Activated naive CD8-positive, alpha-beta T cell (primary cell): ENCODE measurements at regions not wholly inside any gene's neighbourhood (a gene's known extent, or its start where the extent isn't known, plus 50 kb on each side); places are given as distances from the start of the nearest gene placed in this dataset.

ENCODE experiments used
- H3K27ac Mint-ChIP-seq: one replicate; pipeline ENCODE4 v1.8.0; 2021; ENCODE audit warnings: mixed read lengths
- H3K27me3 Mint-ChIP-seq: one replicate; pipeline ENCODE4 v1.8.0; 2021; ENCODE audit warnings: mixed read lengths
- H3K36me3 Mint-ChIP-seq: one replicate; pipeline ENCODE4 v1.8.0; 2021; ENCODE audit warnings: mixed read lengths
- H3K4me1 Mint-ChIP-seq: one replicate; pipeline ENCODE4 v1.8.0; 2021; ENCODE audit warnings: low read depth, mixed read lengths
- H3K4me3 Mint-ChIP-seq: one replicate; pipeline ENCODE4 v1.8.0; 2021; ENCODE audit warnings: mild to moderate bottlenecking, mixed read lengths
- H3K9me3 Mint-ChIP-seq: one replicate; pipeline ENCODE4 v1.8.0; 2021; ENCODE audit warnings: low read depth, mixed read lengths

DNA sequence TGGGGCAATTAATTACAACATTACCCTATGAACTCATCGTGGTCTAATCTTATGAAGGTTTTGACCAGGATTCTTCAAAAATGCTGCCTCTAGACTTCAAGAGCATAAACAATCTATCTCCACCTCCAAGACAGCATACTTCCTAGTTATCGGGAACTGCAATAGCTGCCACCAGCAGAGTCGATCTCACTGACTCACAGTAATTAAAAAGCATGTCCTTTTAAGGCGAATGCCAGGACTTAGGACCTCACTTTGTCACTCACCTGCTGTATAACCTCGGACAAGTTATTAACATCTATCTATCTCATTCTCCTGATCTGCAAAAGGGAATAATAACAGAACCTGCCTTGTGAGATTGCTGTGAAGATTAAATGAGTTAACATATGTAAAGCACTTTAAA is 666.0 kb upstream of the COBL start:
- peaks cover 4% of the 10 kb centered on the region for H3K9me3 Mint-ChIP-seq
- no peaks in the 10 kb centered on the region for H3K4me1 Mint-ChIP-seq
- H3K4me3 Mint-ChIP-seq = no peak overlapping the region
- no peak overlapping the region for H3K27ac Mint-ChIP-seq
- H3K27me3 Mint-ChIP-seq = no peaks in the 10 kb centered on the region
- no peaks in the 10 kb centered on the region for H3K36me3 Mint-ChIP-seq

DNA sequence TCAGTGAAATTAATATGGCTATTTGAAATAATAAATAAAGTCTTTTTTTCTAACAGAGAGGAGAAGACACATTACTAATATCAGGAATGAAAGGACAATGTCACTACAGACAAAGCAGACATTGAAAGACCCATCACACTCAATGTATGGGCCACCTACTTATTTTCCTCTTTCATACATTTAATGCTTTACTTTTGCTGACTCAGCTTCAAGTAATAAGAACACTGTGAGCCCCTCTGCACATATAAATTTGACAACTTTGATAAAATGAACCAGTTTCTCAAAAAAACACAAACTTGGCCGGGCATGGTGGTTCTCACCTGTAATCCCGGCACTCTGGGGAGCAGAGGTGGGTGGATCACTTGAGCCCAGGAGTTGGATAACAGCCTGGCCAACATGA is 664.2 kb upstream of the COBL start:
- Mint-ChIP-seq H3K27me3 (no peaks in the 10 kb centered on the region), H3K27ac (no peak overlapping the region), H3K36me3 (no peaks in the 10 kb centered on the region), H3K4me1 (no peaks in the 10 kb centered on the region), H3K9me3 (no peaks in the 10 kb centered on the region), H3K4me3 (no peak overlapping the region)

DNA sequence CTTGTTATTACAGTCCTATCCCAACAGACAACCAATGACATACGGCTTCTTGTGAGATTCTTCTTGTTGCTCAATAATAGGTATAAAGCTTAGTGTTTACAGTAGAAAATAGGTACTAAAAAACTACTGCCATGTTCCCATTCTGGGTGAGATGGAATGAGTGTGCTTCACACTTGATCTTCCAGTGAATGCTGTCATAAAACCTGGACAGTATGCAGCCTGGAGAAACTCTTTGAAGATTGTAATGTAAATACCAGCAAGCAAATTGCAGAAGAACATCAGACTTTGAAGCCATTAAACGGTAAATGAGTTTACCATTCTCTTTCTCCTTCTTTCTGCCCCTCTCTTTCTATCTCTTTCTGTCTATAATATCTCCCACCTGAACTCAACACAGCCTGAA is 663.7 kb upstream of the COBL start:
- Mint-ChIP-seq H3K27me3 (no peaks in the 10 kb centered on the region), H3K27ac (no peak overlapping the region), H3K36me3 (no peaks in the 10 kb centered on the region)

DNA sequence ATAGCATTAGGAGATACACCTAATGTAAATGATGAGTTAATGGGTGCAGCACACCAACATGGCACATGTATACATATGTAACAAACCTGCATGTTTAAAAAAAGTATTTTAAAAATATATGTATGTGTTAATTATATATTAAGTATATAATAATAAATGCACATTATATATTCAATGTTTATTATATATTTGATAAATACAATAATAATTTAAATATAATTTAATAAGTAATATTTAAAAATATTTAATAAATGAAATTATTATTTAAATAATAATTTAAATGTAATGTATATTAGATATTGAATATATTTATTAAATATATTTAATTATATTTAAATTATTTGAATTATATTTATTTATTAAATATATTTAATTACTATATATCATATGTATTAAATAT is 661.3 kb upstream of the COBL start:
- no peaks in the 10 kb centered on the region for H3K27me3 Mint-ChIP-seq
- H3K4me3 Mint-ChIP-seq = no peak overlapping the region
- no peaks in the 10 kb centered on the region for H3K9me3 Mint-ChIP-seq
- no peaks in the 10 kb centered on the region for H3K4me1 Mint-ChIP-seq
- H3K36me3 Mint-ChIP-seq = no peaks in the 10 kb centered on the region
- no peak overlapping the region for H3K27ac Mint-ChIP-seq

More for the DNA sequence above, 663.7 kb upstream of the COBL start:
- no peaks in the 10 kb centered on the region for H3K4me1 Mint-ChIP-seq
- no peaks in the 10 kb centered on the region for H3K9me3 Mint-ChIP-seq
- no peak overlapping the region for H3K4me3 Mint-ChIP-seq

DNA sequence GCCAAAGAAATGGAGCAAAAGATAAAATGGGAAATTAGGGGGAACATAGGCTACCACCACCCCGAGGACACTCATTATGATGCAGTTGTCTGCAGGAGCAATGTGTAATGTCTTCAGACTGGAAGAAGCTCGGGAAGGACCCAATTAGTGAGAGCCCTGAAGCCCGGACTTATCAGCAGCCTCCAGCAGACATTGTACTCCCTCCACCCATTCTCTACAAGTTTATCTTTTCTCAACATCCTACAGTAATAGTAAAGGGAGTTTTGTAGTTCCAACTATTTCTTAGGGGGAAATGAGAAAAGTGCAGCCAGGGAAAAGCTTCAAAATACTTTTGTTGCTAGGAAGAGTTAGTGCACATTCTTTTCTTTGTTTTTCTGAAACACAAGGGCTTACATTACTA is 657.3 kb upstream of the COBL start:
- no peaks in the 10 kb centered on the region for H3K27me3 Mint-ChIP-seq
- no peaks in the 10 kb centered on the region for H3K36me3 Mint-ChIP-seq
- no peak overlapping the region for H3K27ac Mint-ChIP-seq

DNA sequence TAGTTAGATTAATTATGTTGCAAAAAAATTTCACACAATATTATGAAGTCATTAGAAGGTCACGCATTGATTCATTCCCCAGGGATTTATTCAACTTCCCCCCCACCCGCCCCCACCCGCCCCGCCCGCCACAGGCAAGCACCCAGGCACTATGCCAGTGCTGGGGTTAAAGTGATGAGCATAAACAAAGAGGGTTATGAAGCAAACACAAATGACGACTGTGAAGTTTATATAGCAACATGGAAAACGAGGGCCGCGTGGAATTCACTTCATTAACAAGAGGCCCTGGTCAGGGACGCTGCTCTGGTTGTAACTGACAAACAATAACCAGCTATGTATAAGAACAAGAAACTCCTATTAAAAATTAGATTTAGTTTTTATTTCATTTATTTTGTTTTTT is 656.5 kb upstream of the COBL start:
- Mint-ChIP-seq H3K27me3 (no peaks in the 10 kb centered on the region), H3K27ac (no peak overlapping the region), H3K4me1 (no peaks in the 10 kb centered on the region), H3K9me3 (no peaks in the 10 kb centered on the region), H3K36me3 (no peaks in the 10 kb centered on the region), H3K4me3 (no peak overlapping the region)

More for the DNA sequence above, 657.3 kb upstream of the COBL start:
- Mint-ChIP-seq H3K4me3 (no peak overlapping the region), H3K4me1 (no peaks in the 10 kb centered on the region), H3K9me3 (no peaks in the 10 kb centered on the region)

DNA sequence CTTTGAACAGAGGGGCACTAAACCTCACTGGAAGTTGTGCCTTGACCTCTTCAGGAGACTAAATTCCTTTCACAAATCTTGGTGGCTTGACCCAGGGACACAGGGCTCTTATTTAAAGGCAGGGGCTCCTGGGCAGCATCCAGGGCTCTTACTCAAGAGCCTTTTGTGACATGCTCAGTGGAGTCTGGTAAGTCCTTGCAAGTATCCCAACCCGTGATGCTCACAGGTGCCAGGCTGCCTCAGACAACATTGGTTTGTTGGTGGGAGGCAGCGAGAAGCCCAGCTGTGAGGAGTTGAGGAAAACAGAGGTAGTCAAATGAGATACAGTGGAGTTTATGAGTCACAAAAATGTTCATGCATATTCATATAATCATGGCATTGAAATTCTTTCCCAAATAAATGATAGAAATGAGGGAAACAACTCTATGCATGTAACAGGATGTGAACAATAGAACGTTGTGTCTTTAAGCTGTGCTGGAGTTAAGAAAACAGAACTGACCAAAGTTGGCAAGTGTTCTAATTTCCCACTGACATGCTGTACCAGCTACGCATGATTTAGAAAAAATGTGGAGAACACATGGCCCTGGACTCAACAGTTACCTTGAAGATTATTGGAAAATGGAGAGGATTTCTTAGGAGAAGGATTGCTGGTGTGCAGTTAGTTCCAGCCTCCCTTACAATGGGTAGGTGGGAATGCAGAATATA is 654.5 kb upstream of the COBL start:
- H3K4me3 Mint-ChIP-seq = no peak overlapping the region
- no peaks in the 10 kb centered on the region for H3K27me3 Mint-ChIP-seq
- H3K9me3 Mint-ChIP-seq = no peaks in the 10 kb centered on the region
- no peaks in the 10 kb centered on the region for H3K36me3 Mint-ChIP-seq
- no peaks in the 10 kb centered on the region for H3K4me1 Mint-ChIP-seq
- no peak overlapping the region for H3K27ac Mint-ChIP-seq

DNA sequence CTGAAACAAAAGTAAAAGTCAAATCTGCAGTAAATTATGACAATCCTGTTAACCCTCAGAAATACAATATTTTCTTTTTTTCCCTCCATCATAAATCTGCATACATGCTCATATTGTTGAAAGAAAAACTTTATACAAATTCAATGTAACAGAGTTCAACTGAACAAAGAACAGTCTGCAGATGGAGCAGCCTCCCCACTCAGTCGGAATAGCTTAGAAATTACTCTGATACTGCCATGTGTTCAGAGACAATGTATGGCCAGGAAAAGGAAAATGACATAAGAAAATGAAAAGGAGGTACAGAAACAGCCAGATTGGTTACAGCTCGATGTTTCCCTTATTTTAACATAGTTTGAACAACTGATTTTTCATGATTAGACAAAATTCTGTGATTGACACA is 651.9 kb upstream of the COBL start:
- Mint-ChIP-seq H3K27ac (no peak overlapping the region), H3K9me3 (no peaks in the 10 kb centered on the region), H3K27me3 (no peaks in the 10 kb centered on the region), H3K4me3 (no peak overlapping the region), H3K4me1 (no peaks in the 10 kb centered on the region), H3K36me3 (no peaks in the 10 kb centered on the region)

DNA sequence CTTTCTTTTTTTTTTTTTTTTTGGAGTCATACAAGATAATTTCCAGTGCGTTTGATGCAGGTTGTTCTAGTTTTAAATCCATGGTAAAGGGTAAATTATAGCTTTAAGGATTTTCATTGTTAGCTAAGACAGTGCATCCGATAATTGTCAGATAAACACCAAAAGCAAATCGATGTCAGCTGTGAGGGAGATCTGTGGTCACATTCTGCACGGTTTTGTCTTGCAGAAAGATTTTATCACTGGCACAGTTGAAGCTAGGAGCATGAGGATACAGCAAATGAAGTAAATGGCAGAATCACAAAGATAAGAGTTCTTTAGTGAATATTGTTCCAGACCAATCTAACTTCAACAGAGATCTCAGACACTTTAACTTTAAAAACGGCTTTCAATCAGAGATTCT is 648.8 kb upstream of the COBL start:
- Mint-ChIP-seq H3K27ac (no peak overlapping the region), H3K4me1 (no peaks in the 10 kb centered on the region), H3K36me3 (no peaks in the 10 kb centered on the region), H3K27me3 (no peaks in the 10 kb centered on the region), H3K9me3 (no peaks in the 10 kb centered on the region), H3K4me3 (no peak overlapping the region)

DNA sequence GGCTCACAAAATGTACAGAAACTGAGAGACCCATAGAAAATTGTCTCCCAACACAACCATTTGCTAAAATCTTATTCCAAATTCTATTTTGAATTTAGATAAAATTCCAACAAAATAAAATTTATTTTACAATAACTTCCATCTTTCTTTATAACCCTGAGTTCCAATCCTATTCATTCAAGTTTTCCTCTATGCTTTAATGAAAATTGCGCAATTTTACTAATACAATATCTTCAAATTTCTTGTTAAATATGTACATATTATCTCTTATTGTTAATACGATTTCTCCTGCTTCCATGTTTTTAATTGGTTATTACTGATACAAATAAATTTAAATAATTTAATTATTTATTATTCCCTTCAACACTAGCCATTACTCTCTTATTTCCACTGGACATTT is 645.2 kb upstream of the COBL start:
- no peaks in the 10 kb centered on the region for H3K27me3 Mint-ChIP-seq
- H3K9me3 Mint-ChIP-seq = peaks cover 8% of the 10 kb centered on the region
- H3K36me3 Mint-ChIP-seq = no peaks in the 10 kb centered on the region
- no peaks in the 10 kb centered on the region for H3K4me1 Mint-ChIP-seq
- no peak overlapping the region for H3K4me3 Mint-ChIP-seq
- H3K27ac Mint-ChIP-seq = no peak overlapping the region

DNA sequence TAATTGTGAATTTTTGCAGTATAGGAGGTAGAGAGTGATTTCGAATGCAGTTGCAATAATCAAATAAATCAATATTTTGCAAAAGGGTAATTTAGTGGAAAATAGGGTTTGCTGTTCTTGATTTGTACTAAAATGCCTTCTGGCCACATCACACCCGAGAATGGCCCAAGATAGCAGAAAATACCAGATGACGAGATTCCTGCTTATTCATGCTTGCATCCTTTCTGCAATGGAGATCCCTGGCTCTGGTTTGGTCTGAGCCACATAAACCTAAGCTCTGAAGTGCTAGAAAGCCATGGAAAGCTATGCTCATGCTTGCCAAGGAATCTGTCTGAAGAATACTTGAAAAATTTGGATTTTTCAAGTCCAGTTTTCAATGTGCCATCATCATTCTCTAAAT is 634.2 kb upstream of the COBL start:
- H3K36me3 Mint-ChIP-seq = no peaks in the 10 kb centered on the region
- H3K27me3 Mint-ChIP-seq = no peaks in the 10 kb centered on the region
- no peaks in the 10 kb centered on the region for H3K4me1 Mint-ChIP-seq
- H3K9me3 Mint-ChIP-seq = no peaks in the 10 kb centered on the region
- no peak overlapping the region for H3K4me3 Mint-ChIP-seq
- no peak overlapping the region for H3K27ac Mint-ChIP-seq

DNA sequence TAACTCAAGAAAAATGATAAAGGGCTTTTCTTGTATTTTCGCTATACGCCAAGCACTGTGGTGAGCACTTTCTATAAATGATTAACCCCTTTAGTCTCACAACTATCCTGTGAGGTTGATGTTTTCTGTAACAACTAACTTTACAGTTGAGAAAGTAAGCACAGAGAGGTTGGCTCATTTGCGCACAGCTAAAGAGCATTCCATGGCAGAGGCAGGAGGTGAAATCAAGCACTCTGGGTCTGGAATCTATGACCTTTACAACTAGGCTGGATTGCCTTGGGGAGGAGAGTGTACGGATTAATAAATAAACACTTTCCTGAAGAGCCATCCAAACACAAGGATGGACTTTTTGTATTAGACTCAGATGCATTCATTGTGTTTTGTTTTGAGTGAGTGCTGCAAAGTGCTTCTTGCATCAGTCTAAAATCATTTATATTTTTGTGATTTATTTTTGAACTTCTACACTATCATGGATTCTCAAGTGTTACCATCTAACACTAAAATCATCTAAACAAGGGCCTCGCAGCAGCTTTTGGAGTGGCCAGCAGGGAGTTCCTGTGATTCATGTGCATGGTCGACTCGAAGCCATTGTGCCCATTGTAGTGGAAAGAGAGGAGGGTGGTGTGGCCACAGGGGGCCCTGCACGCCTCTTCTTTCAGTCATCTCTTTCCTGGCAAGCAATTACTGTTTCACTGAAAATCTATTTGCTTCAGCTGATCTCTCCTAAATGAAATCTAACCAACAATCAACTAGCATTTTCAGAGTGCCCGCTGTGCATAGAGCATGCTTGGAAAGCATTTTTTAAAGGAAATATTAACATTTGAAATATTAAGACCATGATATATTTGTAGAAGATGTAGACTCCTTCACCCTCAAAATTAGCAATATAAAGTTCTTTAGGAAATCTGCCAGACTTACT is 633.4 kb upstream of the COBL start:
- no peaks in the 10 kb centered on the region for H3K36me3 Mint-ChIP-seq
- H3K4me1 Mint-ChIP-seq = no peaks in the 10 kb centered on the region
- H3K27ac Mint-ChIP-seq = no peak overlapping the region
- H3K9me3 Mint-ChIP-seq = peaks cover 5% of the 10 kb centered on the region
- no peaks in the 10 kb centered on the region for H3K27me3 Mint-ChIP-seq
- no peak overlapping the region for H3K4me3 Mint-ChIP-seq

DNA sequence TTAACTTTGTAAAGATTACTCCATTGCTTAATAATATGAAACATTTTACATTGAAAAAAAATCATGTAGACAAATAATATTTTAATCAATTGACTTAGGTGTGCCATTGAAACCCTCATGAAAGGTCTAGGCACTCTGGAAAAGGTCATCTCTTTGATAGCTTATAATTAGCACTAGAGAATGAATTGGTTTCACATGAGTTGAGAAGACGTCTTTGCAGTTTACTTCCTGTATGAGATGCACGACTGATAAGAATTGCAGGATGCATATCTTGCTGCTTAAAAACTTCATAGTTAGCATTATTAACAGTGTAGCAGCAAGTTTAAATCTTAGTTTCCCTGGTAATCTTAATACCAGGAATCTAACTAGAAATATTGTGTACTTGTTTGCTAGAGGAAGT is 614.2 kb upstream of the COBL start:
- H3K36me3 Mint-ChIP-seq = no peaks in the 10 kb centered on the region
- H3K4me1 Mint-ChIP-seq = no peaks in the 10 kb centered on the region
- no peak overlapping the region for H3K27ac Mint-ChIP-seq
- H3K9me3 Mint-ChIP-seq = peaks cover 8% of the 10 kb centered on the region
- H3K4me3 Mint-ChIP-seq = no peak overlapping the region
- H3K27me3 Mint-ChIP-seq = no peaks in the 10 kb centered on the region

DNA sequence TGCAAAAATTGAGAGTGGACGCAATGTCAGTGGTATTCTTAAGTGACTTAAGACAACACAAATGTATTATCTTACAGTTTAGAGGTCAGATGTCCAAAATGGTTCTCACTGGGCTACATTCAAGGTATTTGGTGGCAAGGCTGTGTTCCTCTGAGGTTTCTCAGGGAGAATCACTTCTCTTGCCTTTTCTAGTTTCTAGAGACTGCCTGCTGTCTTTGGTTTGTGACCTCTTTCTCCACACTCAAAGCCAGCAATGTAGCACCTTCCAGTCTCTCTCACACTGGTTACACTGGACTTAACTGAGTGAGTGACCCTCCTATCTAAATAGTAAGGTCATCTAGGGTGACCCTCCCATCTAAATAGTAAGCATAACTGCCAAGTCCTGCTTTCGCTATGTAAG is 613.2 kb upstream of the COBL start:
- H3K27me3 Mint-ChIP-seq = no peaks in the 10 kb centered on the region
- no peaks in the 10 kb centered on the region for H3K4me1 Mint-ChIP-seq
- peaks cover 8% of the 10 kb centered on the region for H3K9me3 Mint-ChIP-seq
- H3K4me3 Mint-ChIP-seq = no peak overlapping the region
- H3K27ac Mint-ChIP-seq = no peak overlapping the region
- no peaks in the 10 kb centered on the region for H3K36me3 Mint-ChIP-seq

DNA sequence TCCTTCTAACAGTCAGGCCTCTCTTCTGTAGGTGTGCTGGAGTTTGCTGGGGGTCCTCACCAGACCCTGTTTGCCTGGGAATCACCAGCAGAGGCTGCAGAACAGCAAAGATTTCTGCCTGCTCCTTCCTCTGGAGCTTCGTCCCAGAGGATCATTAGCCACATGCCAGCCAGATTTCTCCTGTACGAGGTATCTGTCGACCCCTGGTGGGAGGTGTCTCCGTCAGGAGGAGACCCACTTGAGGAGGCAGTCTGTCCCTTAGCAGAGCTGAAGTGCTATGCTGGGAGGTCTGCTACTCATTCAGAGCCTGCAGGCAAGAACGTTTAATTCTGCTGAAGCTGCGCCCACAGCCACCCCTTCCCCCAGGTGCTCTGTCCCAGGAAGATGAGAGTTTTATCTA is 611.1 kb upstream of the COBL start:
- no peaks in the 10 kb centered on the region for H3K36me3 Mint-ChIP-seq
- H3K27me3 Mint-ChIP-seq = no peaks in the 10 kb centered on the region
- no peak overlapping the region for H3K4me3 Mint-ChIP-seq
- peaks cover 8% of the 10 kb centered on the region for H3K9me3 Mint-ChIP-seq
- no peak overlapping the region for H3K27ac Mint-ChIP-seq
- no peaks in the 10 kb centered on the region for H3K4me1 Mint-ChIP-seq

DNA sequence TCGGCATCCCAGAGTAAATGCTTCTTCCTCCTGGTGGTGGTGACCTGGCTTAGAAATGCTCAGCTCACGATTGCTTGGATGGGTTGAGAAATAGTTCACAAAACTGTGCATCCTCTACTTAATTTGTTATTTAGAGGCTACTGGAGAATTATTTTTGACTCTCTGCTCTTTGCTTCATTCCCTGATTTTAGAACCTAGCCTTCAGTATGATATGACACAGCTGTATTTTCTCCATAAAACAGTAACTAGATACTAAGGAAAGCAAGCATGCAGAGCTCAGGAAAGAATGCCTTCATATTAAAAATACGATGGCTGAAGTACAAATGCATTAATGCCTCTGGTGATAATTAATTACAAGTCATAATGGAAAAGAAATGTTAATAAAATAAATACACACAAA is 602.0 kb upstream of the COBL start:
- Mint-ChIP-seq H3K9me3 (peaks cover 8% of the 10 kb centered on the region), H3K27ac (no peak overlapping the region), H3K4me1 (no peaks in the 10 kb centered on the region), H3K36me3 (no peaks in the 10 kb centered on the region), H3K27me3 (no peaks in the 10 kb centered on the region), H3K4me3 (no peak overlapping the region)
